K562 (cell line): ENCODE measurements at regions not wholly inside any gene's neighbourhood (a gene's known extent, or its start where the extent isn't known, plus 50 kb on each side); places are given as distances from the start of the nearest gene placed in this dataset.

Experiments
- ATAC-seq: fragments of 200-7000 bp; cut with Tn5 transposase; 3 replicates; pipeline ENCODE4 v1.9.1; 2020; ENCODE audit warnings: moderate library complexity
- BruUV-seq: library from RNA; stranded (reverse); fragments of 400-500 nt; replicated peaks from 2 replicates; lab custom pipeline; 2021; lab: Mats Ljungman, UMichigan
- CTCF ChIA-PET: fragments of 300-600 bp; formaldehyde crosslinking; extraction: SDS; loops from one replicate; lab custom pipeline; 2021; ENCODE audit warnings: low intra/inter-chr PET ratio; lab: Yijun Ruan, JAX
- POLR2A ChIA-PET: fragments of 300-600, 350-650 bp; sonication (Branson Sonifier 250); formaldehyde crosslinking; extraction: SDS; loops from one replicate; lab custom pipeline; 2021; ENCODE audit warnings: antibody characterized with exemption, inconsistent platforms; lab: Yijun Ruan, JAX
- DNase-seq, 4 experiments: peaks; one replicate each; pipeline versions ENCODE4 v3.0.0 to v3.0.0-alpha.2; 2011 to 2018; ENCODE audit warnings: low spot score in 3 of 4, mixed read lengths in 3 of 4; ENCODE audit errors: extremely low read depth in 1 of 4
- FAIRE-seq: peaks from 2 replicates; lab custom pipeline; 2011; peaks lifted over from hg19 to GRCh38; lab: Jason Lieb, UNC
- H2AFZ ChIP-seq: 2 replicates; pipeline ENCODE4 v1.6.0; 2011; ENCODE audit warnings: low read depth, low read length, control low read depth, inconsistent platforms
- H3K27ac ChIP-seq: fragments of 200-600 bp; 3 replicates; pipeline ENCODE4 v1.8.0; 2011; ENCODE audit warnings: low read depth, mild to moderate bottlenecking, control low read depth, inconsistent platforms, low read length, moderate library complexity, mixed read lengths; ENCODE audit errors: extremely low read depth
- H3K27me3 ChIP-seq, 2 experiments: fragments of 300-600 bp in 1 of 2; 2 replicates in 1 of 2; 3 replicates in 1 of 2; pipeline versions ENCODE4 v1.6.0 to v1.8.0; 2011; ENCODE audit warnings: inconsistent platforms in 2 of 2, low read length in 2 of 2, mild to moderate bottlenecking in 1 of 2, mixed read lengths in 1 of 2, moderate library complexity in 1 of 2; ENCODE audit not compliant: control insufficient read depth in 2 of 2, insufficient read depth in 2 of 2
- H3K36me3 ChIP-seq: fragments of 300-600 bp; 3 replicates; pipeline ENCODE4 v1.8.0; 2011; ENCODE audit warnings: mild to moderate bottlenecking, low read length, inconsistent platforms; ENCODE audit not compliant: control insufficient read depth, insufficient read depth
- H3K4me1 ChIP-seq, 2 experiments: fragments of 200-600 bp in 1 of 2; replicated peaks in 1 of 2; 2 replicates in 1 of 2; 3 replicates in 1 of 2; pipeline versions ENCODE4 v1.5.1 to v1.8.0; 2011; ENCODE audit warnings: inconsistent platforms in 2 of 2, low read length in 2 of 2, mild to moderate bottlenecking in 1 of 2, mixed read lengths in 1 of 2, moderate library complexity in 1 of 2; ENCODE audit not compliant: control insufficient read depth in 2 of 2, insufficient read depth in 2 of 2
- H3K4me2 ChIP-seq: 2 replicates; pipeline ENCODE4 v1.6.1; 2011; ENCODE audit warnings: low read length, control low read depth, inconsistent platforms, mixed read lengths; ENCODE audit not compliant: insufficient read depth
- H3K4me3 ChIP-seq: fragments of 200-600 bp; sonication (generic), shearing (Covaris generic); 2 replicates; pipeline ENCODE4 v1.5.1; 2016; ENCODE audit warnings: control low read depth, inconsistent platforms
- H3K79me2 ChIP-seq: fragments of 200-600 bp; 3 replicates; pipeline ENCODE4 v1.8.0; 2011; ENCODE audit warnings: low read length, inconsistent platforms; ENCODE audit not compliant: control insufficient read depth, insufficient read depth
- H3K9ac ChIP-seq, 2 experiments: 2 replicates each; pipeline versions ENCODE4 v1.6.0 to v1.6.1; 2011; ENCODE audit warnings: low read depth in 2 of 2, low read length in 2 of 2, control low read depth in 1 of 2, inconsistent platforms in 1 of 2, mild to moderate bottlenecking in 1 of 2, mixed read lengths in 1 of 2; ENCODE audit not compliant: insufficient read depth in 1 of 2
- H3K9me1 ChIP-seq: one replicate; pipeline ENCODE4 v1.6.0; 2011; ENCODE audit warnings: inconsistent platforms, mild to moderate bottlenecking, low read length, moderate library complexity; ENCODE audit not compliant: control insufficient read depth, insufficient read depth
- H3K9me3 ChIP-seq: replicated peaks from 2 replicates; pipeline ENCODE4 v1.5.1; 2011; ENCODE audit warnings: low read depth, low read length, inconsistent platforms; ENCODE audit not compliant: control insufficient read depth, insufficient read depth
- H4K20me1 ChIP-seq: replicated peaks from 2 replicates; pipeline ENCODE4 v1.6.1; 2011; ENCODE audit warnings: low read length, inconsistent platforms, mixed read lengths; ENCODE audit not compliant: control insufficient read depth, insufficient read depth
- BCOR ChIP-seq: fragments of 450-650 bp; IDR thresholded peaks from 2 replicates; pipeline ENCODE4 v1.6.1; 2016
- CBX8 ChIP-seq: fragments of 200-600 bp; sonication (generic); IDR thresholded peaks from 2 replicates; pipeline ENCODE4 v1.6.1; 2012; ENCODE audit warnings: borderline replicate concordance, mixed run types, low read depth, mild to moderate bottlenecking, moderate library complexity, mixed read lengths, low read length, control low read depth, inconsistent platforms; ENCODE audit not compliant: poor library complexity, severe bottlenecking; ENCODE audit errors: extremely low read depth
- FOXA3 ChIP-seq, 2 experiments: fragments of 450-650 bp in 1 of 2; sonication (generic) in 1 of 2; formaldehyde crosslinking; IDR thresholded peaks in 1 of 2; conservative IDR thresholded peaks in 1 of 2; 2 replicates each; pipeline versions ENCODE4 v1.4.0 to v1.8.0; 2020 to 2022; ENCODE audit warnings: mild to moderate bottlenecking in 2 of 2, missing genetic modification reagents in 1 of 2
- KLF1 ChIP-seq: fragments of 450-650 bp; IDR thresholded peaks from 2 replicates; pipeline ENCODE4 v1.6.1; 2016; ENCODE audit warnings: missing genetic modification characterization, missing compliant biosample characterization
- PML ChIP-seq: IDR thresholded peaks from 2 replicates; pipeline ENCODE4 v1.6.1; 2012; ENCODE audit warnings: low read length, inconsistent platforms
- ZFP30 ChIP-seq: fragments of 250-450 bp; sonication (Bioruptor Pico); IDR thresholded peaks from 2 replicates; pipeline ENCODE4 v1.8.0; 2022; ENCODE audit warnings: moderate library complexity, mild to moderate bottlenecking, inconsistent platforms, borderline replicate concordance
- ZNF12 ChIP-seq: sonication (generic); formaldehyde crosslinking; IDR thresholded peaks from 2 replicates; pipeline ENCODE4 v1.4.0; 2020; ENCODE audit warnings: mild to moderate bottlenecking, missing genetic modification reagents
- ZNF79 ChIP-seq: fragments of 250-450 bp; sonication (Bioruptor Pico); IDR thresholded peaks from 2 replicates; pipeline ENCODE4 v1.4.0; 2020; ENCODE audit warnings: low read depth, mild to moderate bottlenecking, moderate library complexity
- WGBS: fragments of 100-300 bp; shearing (Covaris generic); methylation state at CpG from one replicate; pipeline ENCODE4 v1.1.6; 2016; ENCODE audit warnings: low coverage, mixed read lengths; ENCODE audit not compliant: insufficient coverage; ENCODE audit errors: missing lambda C conversion rate; 5-methylcytosine and 5-hydroxymethylcytosine counted together
- in situ Hi-C: fragments of 300-500 bp; cut with MboI; formaldehyde crosslinking; loops from 4 replicates; pipeline ENCODE4 v1.15.0; 2018; ENCODE audit warnings: inconsistent platforms, mixed read lengths
- intact Hi-C: fragments of 100-400 bp; cut with micrococcal nuclease; formaldehyde crosslinking; loops from 2 replicates; pipeline ENCODE4 v1.14.2; 2022

DNA sequence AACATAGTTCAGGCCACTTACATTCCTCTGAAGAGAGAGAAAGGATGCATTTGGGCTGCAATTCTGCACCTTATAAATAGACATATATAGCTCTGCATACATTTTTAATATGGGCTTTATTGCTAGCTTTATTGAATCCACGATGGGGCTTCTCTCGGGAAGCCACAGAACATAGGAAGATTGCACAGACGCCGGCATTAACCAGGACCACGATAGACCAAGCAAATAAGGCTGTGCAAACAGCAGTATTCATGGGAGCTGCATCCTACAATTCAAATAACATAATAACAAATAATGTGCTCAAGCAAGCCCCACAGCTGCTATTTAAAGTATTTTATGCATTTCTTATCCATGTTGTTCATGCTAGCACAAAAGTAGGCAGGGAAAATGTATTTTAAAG lies 432.3 kb downstream of the TMEM114 start (continued):
- TF ChIP-seq PML (no peak), FOXA3 (CRISPR knock-in tag; conservative IDR thresholded peaks at IDR 0.05 in 1 of 2, IDR thresholded peaks at IDR 0.05 in 1 of 2) (no peak), BCOR (no peak), ZFP30 (no peak), ZNF79 (no peak), KLF1 (no peak)

DNA sequence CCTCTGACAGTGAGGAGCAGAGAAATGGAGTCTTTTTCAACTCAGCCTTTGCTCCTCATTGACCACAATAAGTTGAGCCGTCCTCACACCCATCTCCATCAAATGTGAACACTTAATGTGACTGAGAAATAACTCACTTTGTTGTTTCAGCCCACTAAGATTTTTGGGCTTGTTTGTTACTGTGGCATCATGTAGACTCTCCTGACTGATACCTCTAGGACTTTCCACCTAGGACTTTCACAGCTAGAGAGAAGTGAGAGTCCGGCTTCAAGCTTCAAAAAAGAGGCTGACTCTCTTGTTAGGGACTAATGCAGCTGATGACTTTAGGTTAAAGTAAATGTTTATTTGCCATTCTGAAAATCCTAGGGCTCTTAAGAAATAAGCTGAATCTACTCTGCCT lies 435.0 kb downstream of the TMEM114 start:
- no peak for FAIRE-seq
- POLR2A ChIA-PET = no interaction called here
- no peak overlapping the region for H3K27ac ChIP-seq

More for the DNA sequence above, 435.0 kb downstream of the TMEM114 start:
- no peaks in the 10 kb centered on the region; the same call in 1 of the 2 replicates for H3K9me3 ChIP-seq
- no peaks in the 10 kb centered on the region for H3K36me3 ChIP-seq
- no peaks in the 10 kb centered on the region for H3K9me1 ChIP-seq
- no peak for ATAC-seq
- H3K4me2 ChIP-seq = no peak overlapping the region
- TF ChIP-seq CBX8 (no peak), ZNF12 (CRISPR knock-in tag) (peak; percentile 91)
- TF ChIP-seq, all 486 proteins: peak for 1
- no TSS peak for BruUV-seq
- Histone ChIP-seq H2AFZ (no peak overlapping the region), H3K27me3 (peaks cover 24 to 33% of the 10 kb centered on the region in 2 experiments; a peak in 4 of 5 replicates), H4K20me1 (no peaks in the 10 kb centered on the region), H3K9ac (no peak overlapping the region), H3K79me2 (no peaks in the 10 kb centered on the region), H3K4me3 (no peak overlapping the region), H3K4me1 (no peaks in the 10 kb centered on the region)
- in situ Hi-C loops = no loop called here
- intact Hi-C loops = no loop called here
- no peak for DNase-seq
- WGBS = 0% methylated on average over 2 of the region's 2 CpGs
- CTCF ChIA-PET = no interaction called here
